ENCODE measurements at regions not wholly inside any gene's neighbourhood (a gene's known extent, or its start where the extent isn't known, plus 50 kb on each side); places are given as distances from the start of the nearest gene placed in this dataset.

GRCh38 chr12:22802883-22803630, 178.1 kb downstream of the ETNK1 start (continued):
- TF ChIP-seq SKIL (IDR thresholded peaks at IDR 0.05; ENCODE audit: low read depth, poor library complexity, severe bottlenecking): no peak
- TF ChIP-seq CEBPB (IDR thresholded peaks at IDR 0.05; ENCODE audit: borderline replicate concordance in 1 of 2, low read depth in 2 of 2, low read length in 2 of 2): no peak
- no peak for TF ChIP-seq MTA2 (IDR thresholded peaks at IDR 0.05; ENCODE audit: low read depth)

GRCh38 chr12:22803725-22804124, 178.8 kb downstream of the ETNK1 start:
- BruUV-seq (replicated peaks): no TSS peak
- H3K4me3 ChIP-seq: no peak overlapping the region
- H3K27ac ChIP-seq (ENCODE audit: control insufficient read depth, insufficient read depth): no peak overlapping the region
- POLR2A ChIA-PET: no interaction called here
- no peaks in the 10 kb centered on the region for H3K27me3 ChIP-seq (replicated peaks in 1 of 2; ENCODE audit: control insufficient read depth in 2 of 2, insufficient read depth in 2 of 2, low read length in 1 of 2)
- 38% methylated on average over 6 of the region's 6 CpGs for WGBS (ENCODE audit: insufficient coverage, insufficient replicate concordance, low lambda C conversion rate, missing lambda C conversion rate)
- no peak overlapping the region for H2AFZ ChIP-seq (ENCODE audit: control insufficient read depth, low read depth, low read length)
- in situ Hi-C loops (cut with MboI): no loop called here
- H3K9me3 ChIP-seq (replicated peaks; ENCODE audit: control insufficient read depth, insufficient read depth, low read length): no peaks in the 10 kb centered on the region
- CTCF ChIA-PET: interaction anchor here (1.0 kb wide), 1 partner anchor 53 kb away, joined by 3 read pairs; no protein-coding TSS in a partner anchor
- DNase-seq (ENCODE audit: low read depth, low spot score) (no peak), FAIRE-seq (no peak), ATAC-seq (no peak)
- H3K4me2 ChIP-seq (ENCODE audit: control insufficient read depth, insufficient read depth): no peak overlapping the region
- no peaks in the 10 kb centered on the region for H3K79me2 ChIP-seq (ENCODE audit: control insufficient read depth, insufficient read depth, low read length)
- H3K9ac ChIP-seq (ENCODE audit: control insufficient read depth, insufficient read depth, low read length): no peak overlapping the region
- intact Hi-C loops (cut with micrococcal nuclease; ENCODE audit: unreplicated experiment): no loop called here
- no peaks in the 10 kb centered on the region for H4K20me1 ChIP-seq (ENCODE audit: control insufficient read depth, insufficient read depth)
- H3K36me3 ChIP-seq (ENCODE audit: control insufficient read depth in 2 of 2, insufficient read depth in 2 of 2, low read length in 1 of 2): no peaks in the 10 kb centered on the region
- SMC1A ChIA-PET (ENCODE audit: uncharacterized antibody, unreplicated experiment): no interaction called here
- no peaks in the 10 kb centered on the region for H3K4me1 ChIP-seq (ENCODE audit: control insufficient read depth, insufficient read depth, low read length)
- RAD21 ChIA-PET (ENCODE audit: unreplicated experiment): no interaction called here
- TF ChIP-seq EGR1 (IDR thresholded peaks at IDR 0.05; ENCODE audit: borderline replicate concordance in 1 of 2, low read depth in 2 of 2, low read length in 2 of 2): no peak
- TF ChIP-seq, protein P1, sequence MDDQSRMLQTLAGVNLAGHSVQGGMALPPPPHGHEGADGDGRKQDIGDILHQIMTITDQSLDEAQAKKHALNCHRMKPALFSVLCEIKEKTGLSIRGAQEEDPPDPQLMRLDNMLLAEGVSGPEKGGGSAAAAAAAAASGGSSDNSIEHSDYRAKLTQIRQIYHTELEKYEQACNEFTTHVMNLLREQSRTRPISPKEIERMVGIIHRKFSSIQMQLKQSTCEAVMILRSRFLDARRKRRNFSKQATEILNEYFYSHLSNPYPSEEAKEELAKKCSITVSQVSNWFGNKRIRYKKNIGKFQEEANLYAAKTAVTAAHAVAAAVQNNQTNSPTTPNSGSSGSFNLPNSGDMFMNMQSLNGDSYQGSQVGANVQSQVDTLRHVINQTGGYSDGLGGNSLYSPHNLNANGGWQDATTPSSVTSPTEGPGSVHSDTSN (IDR thresholded peaks at IDR 0.05; ENCODE audit: insufficient replicate concordance, low read depth, low read length): no peak
- no peak for TF ChIP-seq WRNIP1 (IDR thresholded peaks at IDR 0.05; ENCODE audit: borderline replicate concordance, low read depth, low read length)
- TF ChIP-seq RBBP5 (conservative IDR thresholded peaks at IDR 0.05): no peak
- TF ChIP-seq E2F4 (IDR thresholded peaks at IDR 0.05; ENCODE audit: low read depth, low read length): no peak
- TF ChIP-seq HDAC2 (IDR thresholded peaks at IDR 0.05): no peak
- no peak for TF ChIP-seq USF2 (IDR thresholded peaks at IDR 0.05; ENCODE audit: borderline replicate concordance, low read depth, low read length)
- TF ChIP-seq, protein P2, sequence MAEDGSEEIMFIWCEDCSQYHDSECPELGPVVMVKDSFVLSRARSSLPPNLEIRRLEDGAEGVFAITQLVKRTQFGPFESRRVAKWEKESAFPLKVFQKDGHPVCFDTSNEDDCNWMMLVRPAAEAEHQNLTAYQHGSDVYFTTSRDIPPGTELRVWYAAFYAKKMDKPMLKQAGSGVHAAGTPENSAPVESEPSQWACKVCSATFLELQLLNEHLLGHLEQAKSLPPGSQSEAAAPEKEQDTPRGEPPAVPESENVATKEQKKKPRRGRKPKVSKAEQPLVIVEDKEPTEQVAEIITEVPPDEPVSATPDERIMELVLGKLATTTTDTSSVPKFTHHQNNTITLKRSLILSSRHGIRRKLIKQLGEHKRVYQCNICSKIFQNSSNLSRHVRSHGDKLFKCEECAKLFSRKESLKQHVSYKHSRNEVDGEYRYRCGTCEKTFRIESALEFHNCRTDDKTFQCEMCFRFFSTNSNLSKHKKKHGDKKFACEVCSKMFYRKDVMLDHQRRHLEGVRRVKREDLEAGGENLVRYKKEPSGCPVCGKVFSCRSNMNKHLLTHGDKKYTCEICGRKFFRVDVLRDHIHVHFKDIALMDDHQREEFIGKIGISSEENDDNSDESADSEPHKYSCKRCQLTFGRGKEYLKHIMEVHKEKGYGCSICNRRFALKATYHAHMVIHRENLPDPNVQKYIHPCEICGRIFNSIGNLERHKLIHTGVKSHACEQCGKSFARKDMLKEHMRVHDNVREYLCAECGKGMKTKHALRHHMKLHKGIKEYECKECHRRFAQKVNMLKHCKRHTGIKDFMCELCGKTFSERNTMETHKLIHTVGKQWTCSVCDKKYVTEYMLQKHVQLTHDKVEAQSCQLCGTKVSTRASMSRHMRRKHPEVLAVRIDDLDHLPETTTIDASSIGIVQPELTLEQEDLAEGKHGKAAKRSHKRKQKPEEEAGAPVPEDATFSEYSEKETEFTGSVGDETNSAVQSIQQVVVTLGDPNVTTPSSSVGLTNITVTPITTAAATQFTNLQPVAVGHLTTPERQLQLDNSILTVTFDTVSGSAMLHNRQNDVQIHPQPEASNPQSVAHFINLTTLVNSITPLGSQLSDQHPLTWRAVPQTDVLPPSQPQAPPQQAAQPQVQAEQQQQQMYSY (CRISPR knock-in tag; IDR thresholded peaks at IDR 0.05): no peak
- no peak for TF ChIP-seq KAT2A (conservative IDR thresholded peaks at IDR 0.05; ENCODE audit: control insufficient read depth, low read depth, low read length)
- no peak for TF ChIP-seq CREM (IDR thresholded peaks at IDR 0.05; ENCODE audit: low read depth)
